PC-3 (cell line): ENCODE measurements at regions not wholly inside any gene's neighbourhood (a gene's known extent, or its start where the extent isn't known, plus 50 kb on each side); places are given as distances from the start of the nearest gene placed in this dataset.

Experiments
- EZH2 ChIP-seq: fragments of 300-600 bp; sonication (generic); IDR thresholded peaks from one replicate; pipeline ENCODE4 v1.6.1; 2017; ENCODE audit warnings: antibody characterized with exemption, mild to moderate bottlenecking, low read length; ENCODE audit not compliant: unreplicated experiment
- EZH2phosphoT487 ChIP-seq: fragments of 300-600 bp; sonication (generic); IDR thresholded peaks from 2 replicates; pipeline ENCODE4 v1.6.1; 2018; ENCODE audit warnings: mild to moderate bottlenecking, antibody characterized with exemption, low read length, borderline replicate concordance
- TF ChIP-seq, protein P1 (sequence below): fragments of 300-600 bp; sonication (generic); conservative IDR thresholded peaks from 2 replicates; pipeline ENCODE4 v1.5.1; 2017; ENCODE audit warnings: antibody characterized with exemption, low read depth, mild to moderate bottlenecking, low read length

GRCh38 chr2:118747637-118748036 lies 99.8 kb downstream of the EN1 start:
- TF ChIP-seq, protein P1, sequence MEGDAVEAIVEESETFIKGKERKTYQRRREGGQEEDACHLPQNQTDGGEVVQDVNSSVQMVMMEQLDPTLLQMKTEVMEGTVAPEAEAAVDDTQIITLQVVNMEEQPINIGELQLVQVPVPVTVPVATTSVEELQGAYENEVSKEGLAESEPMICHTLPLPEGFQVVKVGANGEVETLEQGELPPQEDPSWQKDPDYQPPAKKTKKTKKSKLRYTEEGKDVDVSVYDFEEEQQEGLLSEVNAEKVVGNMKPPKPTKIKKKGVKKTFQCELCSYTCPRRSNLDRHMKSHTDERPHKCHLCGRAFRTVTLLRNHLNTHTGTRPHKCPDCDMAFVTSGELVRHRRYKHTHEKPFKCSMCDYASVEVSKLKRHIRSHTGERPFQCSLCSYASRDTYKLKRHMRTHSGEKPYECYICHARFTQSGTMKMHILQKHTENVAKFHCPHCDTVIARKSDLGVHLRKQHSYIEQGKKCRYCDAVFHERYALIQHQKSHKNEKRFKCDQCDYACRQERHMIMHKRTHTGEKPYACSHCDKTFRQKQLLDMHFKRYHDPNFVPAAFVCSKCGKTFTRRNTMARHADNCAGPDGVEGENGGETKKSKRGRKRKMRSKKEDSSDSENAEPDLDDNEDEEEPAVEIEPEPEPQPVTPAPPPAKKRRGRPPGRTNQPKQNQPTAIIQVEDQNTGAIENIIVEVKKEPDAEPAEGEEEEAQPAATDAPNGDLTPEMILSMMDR: no peak
- no peak for TF ChIP-seq EZH2
- no peak for TF ChIP-seq EZH2phosphoT487
